GM12865 (cell line): ENCODE measurements at regions not wholly inside any gene's neighbourhood (a gene's known extent, or its start where the extent isn't known, plus 50 kb on each side); places are given as distances from the start of the nearest gene placed in this dataset.

Source experiments
- DNase-seq: peaks from one replicate; pipeline ENCODE4 v3.0.0; 2010; ENCODE audit warnings: low read depth
- H3K4me3 ChIP-seq: 2 replicates; pipeline ENCODE4 v1.5.1; 2011; ENCODE audit warnings: mild to moderate bottlenecking, low read depth, low read length, control low read depth
- CTCF ChIP-seq: IDR thresholded peaks from 2 replicates; pipeline ENCODE4 v1.5.1; 2011; ENCODE audit warnings: low read length, control low read depth, low read depth, inconsistent platforms; ENCODE audit not compliant: insufficient read depth; ENCODE audit errors: missing control alignments

GRCh38 chr6:30424549-30424948 lies 64.8 kb upstream of the HLA-E start:
- no peak for TF ChIP-seq CTCF
- no peak overlapping the region for H3K4me3 ChIP-seq
- DNase-seq, result no peak
